Spleen (tissue), 11 donors: ENCODE measurements at regions not wholly inside any gene's neighbourhood (a gene's known extent, or its start where the extent isn't known, plus 50 kb on each side); places are given as distances from the start of the nearest gene placed in this dataset.

Experiments used
- DNase-seq: peaks from one replicate; pipeline ENCODE4 v3.0.0-alpha.2; 2020
- H3K27ac ChIP-seq, 8 donors: fragments of 200-600 bp; sonication (generic) in 7 of 8; 1 replicate in 4 of 8; 2 replicates in 4 of 8; pipeline versions ENCODE4 v1.5.0 to v1.8.0; 2016 to 2021; ENCODE audit warnings: inconsistent platforms in 4 of 8, mild to moderate bottlenecking in 4 of 8, moderate library complexity in 1 of 8
- H3K27me3 ChIP-seq, 7 donors: fragments of 200-600 bp; sonication (generic) in 6 of 7; replicated peaks in 1 of 7; 1 replicate in 4 of 7; 2 replicates in 3 of 7; pipeline versions ENCODE4 v1.5.0 to v1.8.0; 2016 to 2021; ENCODE audit warnings: inconsistent platforms in 3 of 7, mild to moderate bottlenecking in 1 of 7
- H3K36me3 ChIP-seq, 6 donors: fragments of 200-600 bp; sonication (generic) in 5 of 6; 1 replicate in 4 of 6; 2 replicates in 2 of 6; pipeline versions ENCODE4 v1.5.0 to v1.8.0; 2016 to 2021; ENCODE audit warnings: inconsistent platforms in 2 of 6
- H3K4me1 ChIP-seq, 6 donors: fragments of 200-600 bp; sonication (generic) in 5 of 6; 1 replicate in 3 of 6; 2 replicates in 3 of 6; pipeline versions ENCODE4 v1.5.0 to v1.8.0; 2016 to 2021; ENCODE audit warnings: inconsistent platforms in 3 of 6
- H3K4me3 ChIP-seq, 8 donors: fragments of 200-600 bp; sonication (generic) in 7 of 8; 1 replicate in 4 of 8; 2 replicates in 4 of 8; pipeline versions ENCODE4 v1.5.0 to v1.8.0; 2016 to 2021; ENCODE audit warnings: inconsistent platforms in 4 of 8, mild to moderate bottlenecking in 4 of 8, moderate library complexity in 2 of 8
- H3K9me3 ChIP-seq, 8 donors: fragments of 200-600 bp; sonication (generic) in 7 of 8; 1 replicate in 4 of 8; 2 replicates in 4 of 8; pipeline versions ENCODE4 v1.5.0 to v1.8.0; 2016 to 2021; ENCODE audit warnings: inconsistent platforms in 4 of 8
- CTCF ChIP-seq, 11 experiments: fragments of 200-600 bp in 7 of 11; fragments of 450-650 bp in 4 of 11; sonication (generic) in 4 of 11; IDR thresholded peaks in 8 of 11; conservative IDR thresholded peaks in 3 of 11; 1 replicate in 7 of 11; 2 replicates in 4 of 11; pipeline versions ENCODE4 v1.4.0 to v1.8.0; 2016 to 2021; ENCODE audit warnings: antibody characterized with exemption in 11 of 11, inconsistent platforms in 4 of 11, mild to moderate bottlenecking in 1 of 11
- POLR2A ChIP-seq, 3 donors: fragments of 450-650 bp; IDR thresholded peaks; one replicate each; pipeline ENCODE4 v1.5.1; 2017; ENCODE audit warnings: antibody characterized with exemption in 3 of 3, mild to moderate bottlenecking in 1 of 3
- POLR2AphosphoS5 ChIP-seq, 3 donors: sonication (generic); formaldehyde crosslinking; IDR thresholded peaks; one replicate each; pipeline ENCODE4 v1.5.1; 2017; ENCODE audit warnings: antibody characterized with exemption in 3 of 3
- WGBS, 5 donors: extraction: QIAGEN DNeasy Blood & Tissue Kit in 3 of 5; methylation state at CpG; one replicate each; pipeline versions ENCODE4 v1.1.5 to v1.1.7; 2013 to 2018; 5-methylcytosine and 5-hydroxymethylcytosine counted together
- intact Hi-C: fragments of 100-400 bp; cut with DNase I; formaldehyde crosslinking; loops from one replicate; pipeline ENCODE4 v1.15.0; 2023; ENCODE audit warnings: low total_unique reads
- donor health status: healthy with polysubstance abuse.
- donor health status: DM: no; HTN: no; CAD: no; lungs with moderate emphysema.
- donor health status: DM: no; HTN: no; CAD: no.
- donor health status: Bipolar disorder and iron deficiency.
- donor health status: healthy.
- donor health status: DM: no; HTN: no; CAD: no.
- donor health status: DM: yes; HTN: yes; CAD: no.

- no peak overlapping the region for H3K27ac ChIP-seq
- H3K4me1 ChIP-seq, result no peaks in the 10 kb centered on the region
- intact Hi-C loops, result no loop called here
- DNase-seq, result no peak
- H3K4me3 ChIP-seq, result no peak overlapping the region
- no peaks in the 10 kb centered on the region for H3K27me3 ChIP-seq
- H3K36me3 ChIP-seq, result no peaks in the 10 kb centered on the region
- 43 to 65% (median 48%) methylated on average over 1 of the region's 1 CpG for WGBS, 5 donors
- H3K9me3 ChIP-seq, result no peaks in the 10 kb centered on the region
- TF ChIP-seq CTCF (IDR thresholded peaks at IDR 0.05 in 8 of 11, conservative IDR thresholded peaks at IDR 0.05 in 3 of 11) (no peak), POLR2AphosphoS5 (IDR thresholded peaks at IDR 0.05) (no peak), POLR2A (IDR thresholded peaks at IDR 0.05) (no peak)
Measured at GRCh38 chr10:85003083-85003482, 674.7 kb downstream of the CCSER2 start.

- intact Hi-C loops, result no loop called here
- Histone ChIP-seq H3K9me3 (no peaks in the 10 kb centered on the region), H3K27me3 (no peaks in the 10 kb centered on the region), H3K36me3 (no peaks in the 10 kb centered on the region), H3K27ac (no peak overlapping the region), H3K4me3 (no peak overlapping the region), H3K4me1 (no peaks in the 10 kb centered on the region)
- WGBS, 5 donors, result 76 to 84% (median 79%) methylated on average over 6 of the region's 6 CpGs
- TF ChIP-seq POLR2AphosphoS5 (IDR thresholded peaks at IDR 0.05) (no peak), CTCF (IDR thresholded peaks at IDR 0.05 in 8 of 11, conservative IDR thresholded peaks at IDR 0.05 in 3 of 11) (no peak), POLR2A (IDR thresholded peaks at IDR 0.05) (no peak)
- DNase-seq, result no peak
Measured at GRCh38 chr10:85008488-85009184, 680.2 kb downstream of the CCSER2 start.

- intact Hi-C loops, result no loop called here
- Histone ChIP-seq H3K4me3 (no peak overlapping the region), H3K27me3 (no peaks in the 10 kb centered on the region), H3K27ac (no peak overlapping the region), H3K36me3 (no peaks in the 10 kb centered on the region), H3K9me3 (no peaks in the 10 kb centered on the region), H3K4me1 (no peaks in the 10 kb centered on the region)
- WGBS, 5 donors, result 73 to 85% (median 79%) methylated on average over 2 of the region's 2 CpGs
- TF ChIP-seq POLR2AphosphoS5 (IDR thresholded peaks at IDR 0.05) (no peak), POLR2A (IDR thresholded peaks at IDR 0.05) (no peak), CTCF (IDR thresholded peaks at IDR 0.05 in 8 of 11, conservative IDR thresholded peaks at IDR 0.05 in 3 of 11) (no peak)
- DNase-seq, result no peak
Measured at GRCh38 chr10:85012305-85012704, 683.9 kb downstream of the CCSER2 start.

GRCh38 chr10:85026878-85027467 lies 698.6 kb downstream of the CCSER2 start:
- Histone ChIP-seq H3K27ac (no peak overlapping the region), H3K36me3 (no peaks in the 10 kb centered on the region), H3K27me3 (no peaks in the 10 kb centered on the region), H3K4me1 (no peaks in the 10 kb centered on the region), H3K4me3 (no peak overlapping the region), H3K9me3 (peaks cover 0 to 28% (median 6%) of the 10 kb centered on the region in 8 donors)
- TF ChIP-seq POLR2A (IDR thresholded peaks at IDR 0.05) (no peak), POLR2AphosphoS5 (IDR thresholded peaks at IDR 0.05) (no peak), CTCF (IDR thresholded peaks at IDR 0.05 in 8 of 11, conservative IDR thresholded peaks at IDR 0.05 in 3 of 11) (no peak)
- intact Hi-C loops, result no loop called here
- DNase-seq, result no peak
